Adrenal gland (tissue), 5 donors: ENCODE measurements at regions not wholly inside any gene's neighbourhood (a gene's known extent, or its start where the extent isn't known, plus 50 kb on each side); places are given as distances from the start of the nearest gene placed in this dataset.

ENCODE experiments used
- CTCF ChIP-seq, 6 experiments: fragments of 450-650 bp in 4 of 6; fragments of 200-600 bp in 2 of 6; sonication (generic) in 1 of 6; IDR thresholded peaks; 1 replicate in 5 of 6; 2 replicates in 1 of 6; pipeline versions ENCODE4 v1.5.1 to v1.8.0; 2016 to 2021; ENCODE audit warnings: antibody characterized with exemption in 6 of 6, mild to moderate bottlenecking in 2 of 6, moderate library complexity in 1 of 6
- POLR2A ChIP-seq, 2 donors: fragments of 450-650 bp; IDR thresholded peaks; one replicate each; pipeline ENCODE4 v1.6.1; 2017; ENCODE audit warnings: antibody characterized with exemption in 2 of 2, mild to moderate bottlenecking in 2 of 2, moderate library complexity in 1 of 2
- donor health status: DM: no; HTN: no; CAD: no.

GRCh38 chr14:88129306-88130056 is 124.5 kb downstream of the GPR65 start:
- TF ChIP-seq CTCF (IDR thresholded peaks at IDR 0.05) (peak in 1 of 6 experiments; percentile 20), POLR2A (IDR thresholded peaks at IDR 0.05) (no peak)
